ENCODE measurements at regions not wholly inside any gene's neighbourhood (a gene's known extent, or its start where the extent isn't known, plus 50 kb on each side); places are given as distances from the start of the nearest gene placed in this dataset.

- Histone ChIP-seq H3K36me3 (no peaks in the 10 kb centered on the region), H3K27me3 (no peaks in the 10 kb centered on the region), H3K9me3 (no peaks in the 10 kb centered on the region), H3K27ac (no peak overlapping the region), H3K4me3 (no peak overlapping the region), H3K4me1 (no peaks in the 10 kb centered on the region)
- TF ChIP-seq CTCF (IDR thresholded peaks at IDR 0.05) (no peak), POLR2A (IDR thresholded peaks at IDR 0.05) (no peak)
- no peak for DNase-seq
- intact Hi-C loops (cut with DNase I; ENCODE audit: low total_unique reads), result no loop called here
These were observed 262.6 kb downstream of the C3orf38 start for GRCh38 chr3:88412346-88412745.

- H3K27ac ChIP-seq, result no peak overlapping the region
- no peak for TF ChIP-seq POLR2A (IDR thresholded peaks at IDR 0.05)
- no peak for TF ChIP-seq CTCF (IDR thresholded peaks at IDR 0.05)
- no peak for DNase-seq
- no peak overlapping the region for H3K4me3 ChIP-seq
- no peaks in the 10 kb centered on the region for H3K27me3 ChIP-seq
- intact Hi-C loops (cut with DNase I; ENCODE audit: low total_unique reads), result no loop called here
- H3K9me3 ChIP-seq, result no peaks in the 10 kb centered on the region
- H3K36me3 ChIP-seq, result no peaks in the 10 kb centered on the region
- no peaks in the 10 kb centered on the region for H3K4me1 ChIP-seq
These were observed 266.7 kb downstream of the C3orf38 start for GRCh38 chr3:88416436-88416835.

- H3K27ac ChIP-seq, result no peak overlapping the region
- H3K36me3 ChIP-seq, result no peaks in the 10 kb centered on the region
- H3K4me3 ChIP-seq, result no peak overlapping the region
- intact Hi-C loops (cut with DNase I; ENCODE audit: low total_unique reads), result no loop called here
- TF ChIP-seq CTCF (IDR thresholded peaks at IDR 0.05), result no peak
- H3K27me3 ChIP-seq, result no peaks in the 10 kb centered on the region
- H3K9me3 ChIP-seq, result no peaks in the 10 kb centered on the region
- no peaks in the 10 kb centered on the region for H3K4me1 ChIP-seq
- DNase-seq, result no peak
These were observed 268.5 kb downstream of the C3orf38 start for GRCh38 chr3:88418219-88418618.

GRCh38 chr3:88433568-88433967 lies 283.8 kb downstream of the C3orf38 start:
- intact Hi-C loops (cut with DNase I; ENCODE audit: low total_unique reads), result no loop called here
- no peak for DNase-seq
- H3K4me1 ChIP-seq, result no peaks in the 10 kb centered on the region
- H3K4me3 ChIP-seq, result no peak overlapping the region
- no peak overlapping the region for H3K27ac ChIP-seq
- no peaks in the 10 kb centered on the region for H3K27me3 ChIP-seq
- TF ChIP-seq CTCF (IDR thresholded peaks at IDR 0.05) (no peak), POLR2A (IDR thresholded peaks at IDR 0.05) (no peak)
- H3K36me3 ChIP-seq, result no peaks in the 10 kb centered on the region
- no peaks in the 10 kb centered on the region for H3K9me3 ChIP-seq

- intact Hi-C loops (cut with DNase I; ENCODE audit: low total_unique reads), result no loop called here
- TF ChIP-seq POLR2A (IDR thresholded peaks at IDR 0.05) (no peak), CTCF (IDR thresholded peaks at IDR 0.05) (no peak)
- Histone ChIP-seq H3K27me3 (no peaks in the 10 kb centered on the region), H3K27ac (no peak overlapping the region), H3K36me3 (no peaks in the 10 kb centered on the region), H3K4me3 (no peak overlapping the region), H3K9me3 (no peaks in the 10 kb centered on the region), H3K4me1 (no peaks in the 10 kb centered on the region)
- no peak for DNase-seq
These were observed 284.2 kb downstream of the C3orf38 start for GRCh38 chr3:88434001-88434400.

Data from uterus (tissue), 3 donors.